CD14-positive monocyte (primary cell): ENCODE measurements at regions not wholly inside any gene's neighbourhood (a gene's known extent, or its start where the extent isn't known, plus 50 kb on each side); places are given as distances from the start of the nearest gene placed in this dataset.

Experiments used
- DNase-seq, 3 donors: peaks; one replicate each; pipeline ENCODE4 v3.0.0-alpha.2; 2011 to 2022
- H2AFZ ChIP-seq: 2 replicates; pipeline ENCODE4 v1.6.0; 2012; ENCODE audit warnings: mild to moderate bottlenecking, low read depth, low read length, inconsistent platforms; ENCODE audit not compliant: insufficient read depth, poor library complexity, severe bottlenecking
- H3K27ac ChIP-seq, 2 donors: 1 replicate in 1 of 2; 2 replicates in 1 of 2; pipeline ENCODE4 v1.5.1; 2012 to 2013; ENCODE audit warnings: low read length in 2 of 2, control low read depth in 1 of 2, inconsistent platforms in 1 of 2, low read depth in 1 of 2, mild to moderate bottlenecking in 1 of 2
- H3K27me3 ChIP-seq, 2 donors: one replicate each; pipeline versions ENCODE4 v1.6.0 to v1.6.1; 2011 to 2013; ENCODE audit warnings: low read length in 2 of 2; ENCODE audit not compliant: control insufficient read depth in 2 of 2, insufficient read depth in 2 of 2
- H3K36me3 ChIP-seq, 2 donors: replicated peaks in 1 of 2; 1 replicate in 1 of 2; 2 replicates in 1 of 2; pipeline versions ENCODE4 v1.5.1 to v1.6.1; 2012 to 2013; ENCODE audit warnings: low read length in 2 of 2, control low read depth in 1 of 2, inconsistent platforms in 1 of 2, mild to moderate bottlenecking in 1 of 2; ENCODE audit not compliant: insufficient read depth in 2 of 2, control insufficient read depth in 1 of 2
- H3K4me1 ChIP-seq, 2 donors: 1 replicate in 1 of 2; 2 replicates in 1 of 2; pipeline versions ENCODE4 v1.5.1 to v1.6.1; 2012 to 2013; ENCODE audit warnings: low read length in 2 of 2, control low read depth in 1 of 2, inconsistent platforms in 1 of 2, mild to moderate bottlenecking in 1 of 2, moderate library complexity in 1 of 2; ENCODE audit not compliant: insufficient read depth in 2 of 2, control insufficient read depth in 1 of 2
- H3K4me2 ChIP-seq: replicated peaks from 2 replicates; pipeline ENCODE3; 2012; ENCODE audit warnings: low read length, moderate library complexity, mild to moderate bottlenecking; ENCODE audit not compliant: poor library complexity, severe bottlenecking; ENCODE audit errors: extremely low read depth
- H3K4me3 ChIP-seq, 3 experiments: fragments of 200-600 bp in 1 of 3; sonication (generic) in 1 of 3; replicated peaks in 1 of 3; 1 replicate in 2 of 3; 2 replicates in 1 of 3; pipeline ENCODE4 v1.5.1; 2011 to 2013; ENCODE audit warnings: low read length in 3 of 3, mild to moderate bottlenecking in 3 of 3, control low read depth in 2 of 3, low read depth in 2 of 3, inconsistent platforms in 1 of 3, moderate library complexity in 1 of 3
- H3K79me2 ChIP-seq: 2 replicates; pipeline ENCODE4 v1.6.0; 2012; ENCODE audit warnings: mild to moderate bottlenecking, control low read depth, inconsistent platforms, low read length, moderate library complexity; ENCODE audit not compliant: insufficient read depth
- H3K9ac ChIP-seq: 2 replicates; pipeline ENCODE4 v1.6.0; 2017; ENCODE audit warnings: low read length, mild to moderate bottlenecking; ENCODE audit not compliant: insufficient read depth, poor library complexity, severe bottlenecking
- H3K9me3 ChIP-seq, 2 donors: replicated peaks in 1 of 2; 1 replicate in 1 of 2; 2 replicates in 1 of 2; pipeline versions ENCODE4 v1.5.1 to v1.6.1; 2012 to 2013; ENCODE audit warnings: low read length in 2 of 2, control low read depth in 1 of 2; ENCODE audit not compliant: control insufficient read depth in 1 of 2, insufficient read depth in 1 of 2
- H4K20me1 ChIP-seq: 2 replicates; pipeline ENCODE4 v1.6.0; 2012; ENCODE audit warnings: mild to moderate bottlenecking, low read length, control low read depth, moderate library complexity; ENCODE audit not compliant: insufficient read depth
- H3K27ac Mint-ChIP-seq, 7 donors: one replicate each; pipeline ENCODE4 v1.8.0; 2020; ENCODE audit warnings: mild to moderate bottlenecking in 7 of 7, mixed read lengths in 7 of 7, moderate library complexity in 6 of 7, inconsistent platforms in 2 of 7
- H3K27me3 Mint-ChIP-seq, 3 donors: one replicate each; pipeline ENCODE4 v1.8.0; 2021 to 2022; ENCODE audit warnings: low read depth in 3 of 3, mild to moderate bottlenecking in 3 of 3, mixed read lengths in 3 of 3, moderate library complexity in 3 of 3, inconsistent platforms in 1 of 3
- H3K36me3 Mint-ChIP-seq, 2 donors: one replicate each; pipeline ENCODE4 v1.8.0; 2020; ENCODE audit warnings: mixed read lengths in 2 of 2, inconsistent platforms in 1 of 2, mild to moderate bottlenecking in 1 of 2
- H3K4me1 Mint-ChIP-seq: one replicate; pipeline ENCODE4 v1.8.0; 2020; ENCODE audit warnings: mild to moderate bottlenecking, mixed read lengths
- H3K4me3 Mint-ChIP-seq, 2 donors: one replicate each; pipeline ENCODE4 v1.8.0; 2020; ENCODE audit warnings: mild to moderate bottlenecking in 2 of 2, mixed read lengths in 2 of 2, moderate library complexity in 1 of 2
- H3K9me3 Mint-ChIP-seq, 7 donors: one replicate each; pipeline ENCODE4 v1.8.0; 2020 to 2022; ENCODE audit warnings: mixed read lengths in 7 of 7, mild to moderate bottlenecking in 6 of 7, moderate library complexity in 6 of 7, inconsistent platforms in 2 of 7
- CTCF ChIP-seq: fragments of 200-600 bp; IDR thresholded peaks from one replicate; pipeline ENCODE4 v1.8.0; 2022; ENCODE audit warnings: antibody characterized with exemption, mild to moderate bottlenecking
- WGBS: methylation state at CpG from one replicate; pipeline ENCODE4 v1.1.5; 2013; ENCODE audit warnings: missing lambda C conversion rate; ENCODE audit not compliant: insufficient coverage; 5-methylcytosine and 5-hydroxymethylcytosine counted together
- intact Hi-C, 2 donors: fragments of 100-400 bp; cut with micrococcal nuclease; formaldehyde crosslinking; loops; one replicate each; pipeline versions ENCODE4 v1.15.0 to v1.15.1; 2023

GRCh38 chr11:105220121-105220520 lies 80.6 kb upstream of the CARD18 start:
- H3K4me1 ChIP-seq, result peaks cover 22 to 23% of the 10 kb centered on the region in 2 donors
- no peak for TF ChIP-seq CTCF
- H3K4me3 Mint-ChIP-seq, result peak overlapping the region in 1 of 2 donors; percentile 51
- no peak overlapping the region for H2AFZ ChIP-seq
- peaks cover 0 to 7% of the 10 kb centered on the region in 2 donors for H3K9me3 ChIP-seq
- no peaks in the 10 kb centered on the region for H3K36me3 ChIP-seq
- peaks cover 1 to 8% (median 6%) of the 10 kb centered on the region in 7 donors for H3K9me3 Mint-ChIP-seq
- peak overlapping the region; percentile 81 to 95 for H3K27ac ChIP-seq
- peak overlapping the region; percentile 89 to 97 (median 94) for H3K27ac Mint-ChIP-seq
- H3K79me2 ChIP-seq, result no peaks in the 10 kb centered on the region
- intact Hi-C loops, result no loop called here
- H3K27me3 Mint-ChIP-seq, result no peaks in the 10 kb centered on the region
- H3K36me3 Mint-ChIP-seq, result peaks cover 2 to 4% of the 10 kb centered on the region in 2 donors
- no peaks in the 10 kb centered on the region for H4K20me1 ChIP-seq
- DNase-seq, result peak; percentile 85 to 95 (median 95)
- H3K4me2 ChIP-seq, result peak overlapping the region; percentile 43
- H3K4me3 ChIP-seq, result peak overlapping the region in 1 of 3 experiments; percentile 43
- peak overlapping the region; percentile 44 for H3K9ac ChIP-seq
- H3K27me3 ChIP-seq, result no peaks in the 10 kb centered on the region
- H3K4me1 Mint-ChIP-seq, result peaks cover 24% of the 10 kb centered on the region
- no CpG with 5 or more reads among the region's 5 CpGs for WGBS

- no CpG with 5 or more reads among the region's 7 CpGs for WGBS
- no peaks in the 10 kb centered on the region for H4K20me1 ChIP-seq
- peak overlapping the region; percentile 89 to 97 (median 94) for H3K27ac Mint-ChIP-seq
Observed at GRCh38 chr11:105219670-105220069, 80.1 kb upstream of the CARD18 start.

More at GRCh38 chr11:105219670-105220069, 80.1 kb upstream of the CARD18 start:
- no peak overlapping the region for H3K4me2 ChIP-seq
- Mint-ChIP-seq H3K27me3 (no peaks in the 10 kb centered on the region), H3K4me3 (no peak overlapping the region), H3K36me3 (peaks cover 2 to 4% of the 10 kb centered on the region in 2 donors), H3K4me1 (peaks cover 24% of the 10 kb centered on the region), H3K9me3 (peaks cover 3 to 8% (median 6%) of the 10 kb centered on the region in 7 donors)
- no peaks in the 10 kb centered on the region for H3K27me3 ChIP-seq
- H3K36me3 ChIP-seq, result no peaks in the 10 kb centered on the region
- peaks cover 22 to 23% of the 10 kb centered on the region in 2 donors for H3K4me1 ChIP-seq
- no peak overlapping the region for H3K4me3 ChIP-seq
- H3K9me3 ChIP-seq, result peaks cover 0 to 7% of the 10 kb centered on the region in 2 donors
- peak overlapping the region; percentile 81 to 95 for H3K27ac ChIP-seq
- no peak overlapping the region for H2AFZ ChIP-seq
- no peaks in the 10 kb centered on the region for H3K79me2 ChIP-seq
- no peak for TF ChIP-seq CTCF
- DNase-seq, result peak in 1 of 3 donors; percentile 44
- H3K9ac ChIP-seq, result peak overlapping the region; percentile 44
- intact Hi-C loops, result no loop called here
